ENCODE measurements at regions not wholly inside any gene's neighbourhood (a gene's known extent, or its start where the extent isn't known, plus 50 kb on each side); places are given as distances from the start of the nearest gene placed in this dataset.

- peaks cover 0 to 36% (median 6%) of the 10 kb centered on the region in 3 donors for H3K27me3 ChIP-seq (ENCODE audit: insufficient read depth in 3 of 3, low read length in 2 of 3)
- DNase-seq (peak in 1 of 2 donors; percentile 19), ATAC-seq (no peak)
- no peak overlapping the region for H3K4me3 ChIP-seq
- H3K36me3 ChIP-seq (ENCODE audit: insufficient read depth in 1 of 2, low read depth in 1 of 2), result no peaks in the 10 kb centered on the region
- no peaks in the 10 kb centered on the region for H3K4me1 ChIP-seq
- H3K9me3 ChIP-seq, result no peaks in the 10 kb centered on the region
- no peak overlapping the region for H3K27ac ChIP-seq
- TF ChIP-seq, protein P1, sequence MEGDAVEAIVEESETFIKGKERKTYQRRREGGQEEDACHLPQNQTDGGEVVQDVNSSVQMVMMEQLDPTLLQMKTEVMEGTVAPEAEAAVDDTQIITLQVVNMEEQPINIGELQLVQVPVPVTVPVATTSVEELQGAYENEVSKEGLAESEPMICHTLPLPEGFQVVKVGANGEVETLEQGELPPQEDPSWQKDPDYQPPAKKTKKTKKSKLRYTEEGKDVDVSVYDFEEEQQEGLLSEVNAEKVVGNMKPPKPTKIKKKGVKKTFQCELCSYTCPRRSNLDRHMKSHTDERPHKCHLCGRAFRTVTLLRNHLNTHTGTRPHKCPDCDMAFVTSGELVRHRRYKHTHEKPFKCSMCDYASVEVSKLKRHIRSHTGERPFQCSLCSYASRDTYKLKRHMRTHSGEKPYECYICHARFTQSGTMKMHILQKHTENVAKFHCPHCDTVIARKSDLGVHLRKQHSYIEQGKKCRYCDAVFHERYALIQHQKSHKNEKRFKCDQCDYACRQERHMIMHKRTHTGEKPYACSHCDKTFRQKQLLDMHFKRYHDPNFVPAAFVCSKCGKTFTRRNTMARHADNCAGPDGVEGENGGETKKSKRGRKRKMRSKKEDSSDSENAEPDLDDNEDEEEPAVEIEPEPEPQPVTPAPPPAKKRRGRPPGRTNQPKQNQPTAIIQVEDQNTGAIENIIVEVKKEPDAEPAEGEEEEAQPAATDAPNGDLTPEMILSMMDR (IDR thresholded peaks at IDR 0.05), result no peak
- 62 to 72% (median 68%) methylated on average over 13 of the region's 13 CpGs for WGBS, 3 donors
- intact Hi-C loops (cut with DNase I), result loop anchor here in 1 of 2 donors (10.0 kb wide), 1 partner anchor 724 kb away; no protein-coding TSS in a partner anchor
Observed at GRCh38 chr22:48580481-48580970, 1247.1 kb downstream of the BRD1 start.

DNA sequence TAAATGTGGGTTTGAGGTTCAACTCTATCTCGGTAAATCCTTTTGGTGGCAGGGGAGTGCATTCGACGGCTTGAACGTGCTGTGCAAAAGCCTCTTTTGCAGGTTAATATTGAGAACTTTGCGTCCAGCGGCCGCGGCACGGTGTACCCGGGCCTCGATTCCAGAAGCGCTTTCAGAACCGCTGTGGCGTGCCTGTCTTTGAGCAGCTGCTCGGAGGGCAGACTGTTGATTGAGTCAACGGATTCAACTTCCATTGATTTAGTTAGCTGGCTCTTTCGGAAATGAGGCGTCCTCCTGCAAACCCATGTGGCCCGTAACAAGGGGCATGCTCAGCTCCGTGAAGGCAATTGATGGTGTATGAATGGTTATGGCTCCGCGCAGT, 1247.8 kb downstream of the BRD1 start:
- H3K27ac ChIP-seq, result no peak overlapping the region
- no peaks in the 10 kb centered on the region for H3K36me3 ChIP-seq (ENCODE audit: insufficient read depth in 1 of 2, low read depth in 1 of 2)
- ATAC-seq, result no peak
- 88 to 89% (median 89%) methylated on average over 22 of the region's 22 CpGs for WGBS, 3 donors
- no peaks in the 10 kb centered on the region for H3K4me1 ChIP-seq
- H3K27me3 ChIP-seq (ENCODE audit: insufficient read depth in 3 of 3, low read length in 2 of 3), result peaks cover 0 to 35% (median 6%) of the 10 kb centered on the region in 3 donors
- intact Hi-C loops (cut with DNase I), result loop anchor here (5.0 to 10.0 kb wide), 2 partner anchors 725 to 727 kb away; no protein-coding TSS in a partner anchor
- no peak for DNase-seq
- H3K9me3 ChIP-seq, result no peaks in the 10 kb centered on the region
- H3K4me3 ChIP-seq, result no peak overlapping the region
- TF ChIP-seq, protein P1 (IDR thresholded peaks at IDR 0.05), result no peak

GRCh38 chr22:48579043-48579927, 1248.4 kb downstream of the BRD1 start:
- intact Hi-C loops (cut with DNase I), result loop anchor here in 1 of 2 donors (5.0 kb wide), 1 partner anchor 728 kb away; no protein-coding TSS in a partner anchor
- no peaks in the 10 kb centered on the region for H3K36me3 ChIP-seq (ENCODE audit: insufficient read depth in 1 of 2, low read depth in 1 of 2)
- no peak for ATAC-seq
- no peak overlapping the region for H3K4me3 ChIP-seq
- H3K27ac ChIP-seq, result no peak overlapping the region
- H3K27me3 ChIP-seq (ENCODE audit: insufficient read depth in 3 of 3, low read length in 2 of 3), result peaks cover 0 to 41% (median 6%) of the 10 kb centered on the region in 3 donors
- no peaks in the 10 kb centered on the region for H3K4me1 ChIP-seq
- no peaks in the 10 kb centered on the region for H3K9me3 ChIP-seq
- TF ChIP-seq, protein P1 (IDR thresholded peaks at IDR 0.05), result no peak
- 70 to 78% (median 74%) methylated on average over 30 of the region's 30 CpGs for WGBS, 3 donors
- DNase-seq, result peak in 1 of 2 donors; percentile 15

DNA sequence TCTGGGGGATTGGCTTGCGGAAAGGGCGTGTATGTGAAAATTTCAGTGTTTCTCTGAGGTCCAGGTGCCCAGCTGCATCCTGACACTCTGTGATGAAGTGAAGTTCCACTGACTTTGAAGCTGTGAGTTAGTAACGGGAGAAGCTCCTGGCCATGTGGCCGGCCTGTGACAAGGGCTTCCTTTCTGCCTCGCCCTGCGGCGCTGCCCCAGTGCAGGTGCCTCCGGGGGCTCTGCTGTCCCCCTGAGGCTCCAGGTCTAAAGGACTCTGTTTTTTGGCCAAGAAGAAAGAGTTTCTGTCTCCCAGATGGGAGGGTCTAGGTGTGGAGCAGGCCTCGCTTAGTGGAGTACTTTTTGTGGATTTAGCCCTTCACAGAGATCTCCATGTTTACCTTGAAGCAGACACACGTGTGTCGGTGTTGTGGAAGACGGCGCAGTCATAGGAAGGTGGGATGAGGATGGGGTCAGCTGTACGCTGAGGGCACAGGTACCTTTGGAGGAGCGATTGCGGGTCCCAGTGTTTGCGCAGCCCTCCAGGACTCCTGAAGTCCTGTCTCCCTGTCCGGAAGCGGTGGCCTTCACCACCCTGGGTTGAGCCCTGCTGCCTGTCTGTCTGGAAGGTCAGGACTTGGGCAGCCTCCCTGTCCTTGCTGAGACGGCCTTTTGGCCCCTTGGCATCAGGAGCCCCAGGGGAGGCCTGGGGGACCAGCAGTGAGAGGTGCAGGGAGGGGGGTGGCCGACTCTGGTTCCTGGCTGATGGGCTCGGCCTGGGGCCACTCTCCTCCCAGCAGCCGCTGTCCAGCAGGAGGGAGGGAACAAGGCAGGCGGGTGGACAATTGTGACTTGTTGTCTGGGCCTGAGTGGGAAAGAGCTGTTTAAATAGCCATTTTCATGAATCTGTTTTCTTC, 1249.3 kb downstream of the BRD1 start:
- H3K9me3 ChIP-seq, result no peaks in the 10 kb centered on the region
- intact Hi-C loops (cut with DNase I), result loop anchor here in 1 of 2 donors (5.0 kb wide), 1 partner anchor 729 kb away; no protein-coding TSS in a partner anchor
- H3K4me1 ChIP-seq, result no peaks in the 10 kb centered on the region
- H3K4me3 ChIP-seq, result no peak overlapping the region
- TF ChIP-seq, protein P1 (IDR thresholded peaks at IDR 0.05), result no peak
- no peak for DNase-seq
- no peak for ATAC-seq
- WGBS, 3 donors, result 83 to 88% (median 85%) methylated on average over 24 of the region's 24 CpGs
- peaks cover 0 to 47% (median 3%) of the 10 kb centered on the region in 3 donors for H3K27me3 ChIP-seq (ENCODE audit: insufficient read depth in 3 of 3, low read length in 2 of 3)
- H3K36me3 ChIP-seq (ENCODE audit: insufficient read depth in 1 of 2, low read depth in 1 of 2), result no peaks in the 10 kb centered on the region
- no peak overlapping the region for H3K27ac ChIP-seq

Data from psoas muscle (tissue), 7 donors.